Activated B cell treated with CpG ODN at 0.5 μM for 24 hours (primary cell): ENCODE measurements at regions not wholly inside any gene's neighbourhood (a gene's known extent, or its start where the extent isn't known, plus 50 kb on each side); places are given as distances from the start of the nearest gene placed in this dataset.

Experiments
- ATAC-seq: fragments of 200-7000 bp; cut with Tn5 transposase; one replicate; pipeline ENCODE4 v1.10.0; 2021; ENCODE audit warnings: low read depth, mild to moderate bottlenecking, moderate library complexity
- CTCF ChIA-PET: fragments of 350-600 bp; sonication (Branson Sonifier 250); formaldehyde crosslinking; loops from one replicate; lab custom pipeline; 2021; ENCODE audit warnings: antibody characterized with exemption; lab: Charles Lee
- POLR2A ChIA-PET: fragments of 350-600 bp; sonication (Branson Sonifier 250); formaldehyde crosslinking; loops from one replicate; lab custom pipeline; 2021; ENCODE audit warnings: antibody characterized with exemption; lab: Charles Lee
- DNase-seq: peaks from one replicate; pipeline ENCODE4 v3.0.0; 2022
- H3K27ac Mint-ChIP-seq: one replicate; pipeline ENCODE4 v1.8.0; 2020; ENCODE audit warnings: mixed read lengths
- H3K27me3 Mint-ChIP-seq: one replicate; pipeline ENCODE4 v1.8.0; 2021; ENCODE audit warnings: mixed read lengths
- H3K36me3 Mint-ChIP-seq: one replicate; pipeline ENCODE4 v1.8.0; 2021; ENCODE audit warnings: low read depth, mixed read lengths
- H3K4me1 Mint-ChIP-seq: one replicate; pipeline ENCODE4 v1.8.0; 2021; ENCODE audit warnings: mixed read lengths
- H3K4me3 Mint-ChIP-seq: one replicate; pipeline ENCODE4 v1.8.0; 2020; ENCODE audit warnings: mild to moderate bottlenecking, mixed read lengths
- H3K9me3 Mint-ChIP-seq: one replicate; pipeline ENCODE4 v1.8.0; 2020; ENCODE audit warnings: mixed read lengths
- intact Hi-C: fragments of 100-400 bp; cut with micrococcal nuclease; formaldehyde crosslinking; loops from one replicate; pipeline ENCODE4 v1.15.1; 2024
- TF ChIP-seq, protein P1 (sequence below): fragments of 200-600 bp; IDR thresholded peaks from one replicate; pipeline ENCODE4 v1.8.0; 2022; ENCODE audit warnings: antibody characterized with exemption, mild to moderate bottlenecking

GRCh38 chr4:28354880-28355656 is 1494.4 kb downstream of the STIM2 start:
- no peaks in the 10 kb centered on the region for H3K36me3 Mint-ChIP-seq
- no peak overlapping the region for H3K27ac Mint-ChIP-seq
- H3K4me1 Mint-ChIP-seq: no peaks in the 10 kb centered on the region
- ChIA-PET CTCF (no interaction called here), POLR2A (no interaction called here)
- TF ChIP-seq, protein P1, sequence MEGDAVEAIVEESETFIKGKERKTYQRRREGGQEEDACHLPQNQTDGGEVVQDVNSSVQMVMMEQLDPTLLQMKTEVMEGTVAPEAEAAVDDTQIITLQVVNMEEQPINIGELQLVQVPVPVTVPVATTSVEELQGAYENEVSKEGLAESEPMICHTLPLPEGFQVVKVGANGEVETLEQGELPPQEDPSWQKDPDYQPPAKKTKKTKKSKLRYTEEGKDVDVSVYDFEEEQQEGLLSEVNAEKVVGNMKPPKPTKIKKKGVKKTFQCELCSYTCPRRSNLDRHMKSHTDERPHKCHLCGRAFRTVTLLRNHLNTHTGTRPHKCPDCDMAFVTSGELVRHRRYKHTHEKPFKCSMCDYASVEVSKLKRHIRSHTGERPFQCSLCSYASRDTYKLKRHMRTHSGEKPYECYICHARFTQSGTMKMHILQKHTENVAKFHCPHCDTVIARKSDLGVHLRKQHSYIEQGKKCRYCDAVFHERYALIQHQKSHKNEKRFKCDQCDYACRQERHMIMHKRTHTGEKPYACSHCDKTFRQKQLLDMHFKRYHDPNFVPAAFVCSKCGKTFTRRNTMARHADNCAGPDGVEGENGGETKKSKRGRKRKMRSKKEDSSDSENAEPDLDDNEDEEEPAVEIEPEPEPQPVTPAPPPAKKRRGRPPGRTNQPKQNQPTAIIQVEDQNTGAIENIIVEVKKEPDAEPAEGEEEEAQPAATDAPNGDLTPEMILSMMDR: no peak
- H3K27me3 Mint-ChIP-seq: no peaks in the 10 kb centered on the region
- ATAC-seq: no peak
- H3K4me3 Mint-ChIP-seq: no peak overlapping the region
- intact Hi-C loops: no loop called here
- H3K9me3 Mint-ChIP-seq: peaks cover 2% of the 10 kb centered on the region
- DNase-seq: no peak

DNA sequence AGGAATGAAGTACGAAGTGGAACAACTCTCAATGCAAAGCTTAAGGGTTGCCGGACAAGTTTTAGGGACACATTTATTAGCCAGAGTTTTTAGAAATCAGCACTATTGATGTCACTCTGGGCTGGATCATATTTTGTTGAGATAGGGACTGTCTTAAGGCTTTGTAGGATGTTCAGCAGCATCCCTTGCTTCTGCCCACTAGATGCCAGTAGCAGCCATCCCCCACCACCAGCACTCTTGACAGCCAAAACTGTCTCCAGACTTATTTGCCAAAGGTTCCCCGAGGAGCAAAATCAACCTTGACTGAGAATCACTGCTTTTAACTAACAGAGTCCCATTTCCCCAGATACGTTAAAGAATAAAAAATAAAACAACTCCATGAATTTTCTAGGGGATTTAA is 1497.3 kb downstream of the STIM2 start:
- H3K36me3 Mint-ChIP-seq: no peaks in the 10 kb centered on the region
- intact Hi-C loops: no loop called here
- TF ChIP-seq, protein P1: no peak
- peaks cover 3% of the 10 kb centered on the region for H3K9me3 Mint-ChIP-seq
- DNase-seq (no peak), ATAC-seq (no peak)
- ChIA-PET POLR2A (no interaction called here), CTCF (no interaction called here)
- H3K27me3 Mint-ChIP-seq: no peaks in the 10 kb centered on the region
- no peaks in the 10 kb centered on the region for H3K4me1 Mint-ChIP-seq
- no peak overlapping the region for H3K4me3 Mint-ChIP-seq
- H3K27ac Mint-ChIP-seq: no peak overlapping the region

GRCh38 chr4:28358606-28359005 is 1498.0 kb downstream of the STIM2 start:
- intact Hi-C loops: no loop called here
- TF ChIP-seq, protein P1: no peak

DNA sequence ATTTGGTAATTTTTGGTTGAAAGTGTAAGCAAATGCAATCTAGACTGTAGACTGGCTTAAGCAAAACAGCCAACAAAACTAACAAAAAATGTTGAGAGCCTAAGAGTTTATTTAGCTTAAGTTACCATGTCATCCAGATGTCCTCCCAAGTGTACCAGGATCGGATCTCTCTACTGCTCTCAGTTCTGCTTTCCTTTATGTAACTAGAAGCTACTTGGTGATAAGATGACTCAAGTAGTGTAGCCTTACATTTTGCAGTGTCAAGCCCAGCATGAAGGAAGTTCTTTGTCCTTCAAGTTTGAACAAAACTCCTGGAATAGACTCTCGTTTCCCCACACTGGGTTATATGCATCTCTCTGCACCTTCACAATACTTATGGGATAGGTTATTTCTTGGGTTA is 1500.0 kb downstream of the STIM2 start:
- TF ChIP-seq, protein P1: no peak
- no peak for DNase-seq
- Mint-ChIP-seq H3K9me3 (peaks cover 2% of the 10 kb centered on the region), H3K36me3 (no peaks in the 10 kb centered on the region), H3K27ac (no peak overlapping the region), H3K4me1 (no peaks in the 10 kb centered on the region), H3K27me3 (no peaks in the 10 kb centered on the region), H3K4me3 (no peak overlapping the region)
- intact Hi-C loops: no loop called here
- ATAC-seq: no peak
- CTCF ChIA-PET: no interaction called here
- POLR2A ChIA-PET: no interaction called here

More at GRCh38 chr4:28358606-28359005, 1498.0 kb downstream of the STIM2 start:
- Mint-ChIP-seq H3K4me1 (no peaks in the 10 kb centered on the region), H3K27me3 (no peaks in the 10 kb centered on the region), H3K36me3 (no peaks in the 10 kb centered on the region), H3K4me3 (no peak overlapping the region), H3K27ac (no peak overlapping the region), H3K9me3 (peaks cover 2% of the 10 kb centered on the region)
- ChIA-PET CTCF (no interaction called here), POLR2A (no interaction called here)
- no peak for DNase-seq
- ATAC-seq: no peak

DNA sequence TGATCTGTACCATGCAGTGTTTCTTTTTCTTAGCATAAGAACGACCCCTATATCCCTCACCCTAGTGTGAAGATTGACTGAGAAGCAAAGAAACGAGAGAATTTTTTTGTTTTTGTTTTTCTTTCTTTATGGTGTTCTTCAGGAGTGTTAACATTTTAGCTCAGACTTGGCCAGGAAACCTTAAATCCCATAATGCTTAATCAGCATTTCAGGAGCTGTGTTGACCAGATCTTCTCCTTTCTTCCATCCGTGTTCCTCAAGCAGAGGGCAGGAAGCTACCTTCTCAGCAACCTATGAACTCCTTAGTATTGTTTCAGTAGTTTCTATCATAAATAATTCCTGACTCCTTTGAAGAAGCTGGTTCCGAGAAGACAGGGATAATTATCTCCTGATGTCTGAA is 1501.5 kb downstream of the STIM2 start:
- POLR2A ChIA-PET: no interaction called here
- TF ChIP-seq, protein P1: no peak
- H3K4me3 Mint-ChIP-seq: no peak overlapping the region
- peaks cover 6% of the 10 kb centered on the region for H3K9me3 Mint-ChIP-seq
- DNase-seq (no peak), ATAC-seq (no peak)
- H3K27ac Mint-ChIP-seq: no peak overlapping the region
- no peaks in the 10 kb centered on the region for H3K4me1 Mint-ChIP-seq
- no peaks in the 10 kb centered on the region for H3K36me3 Mint-ChIP-seq
- CTCF ChIA-PET: no interaction called here
- H3K27me3 Mint-ChIP-seq: no peaks in the 10 kb centered on the region
- intact Hi-C loops: no loop called here
